CD8-positive, alpha-beta memory T cell (primary cell): ENCODE measurements at regions not wholly inside any gene's neighbourhood (a gene's known extent, or its start where the extent isn't known, plus 50 kb on each side); places are given as distances from the start of the nearest gene placed in this dataset.
A peak's percentile ranks its signal among the peaks of the same experiment; 100 is the strongest.

Experiments
- CTCF ChIA-PET: fragments of 350-600 bp; sonication (Branson Sonifier 250); formaldehyde crosslinking; loops from one replicate; lab custom pipeline; 2021; ENCODE audit warnings: antibody characterized with exemption; lab: Charles Lee
- POLR2A ChIA-PET: fragments of 350-600 bp; sonication (Branson Sonifier 250); formaldehyde crosslinking; loops from one replicate; lab custom pipeline; 2021; ENCODE audit warnings: antibody characterized with exemption; lab: Charles Lee
- DNase-seq, 5 donors: peaks; one replicate each; pipeline versions ENCODE4 v3.0.0 to v3.0.0-alpha.2; 2020 to 2022; ENCODE audit warnings: mixed read lengths in 1 of 5
- H3K27ac ChIP-seq: one replicate; pipeline ENCODE4 v1.7.0; 2013; ENCODE audit warnings: low read depth, mild to moderate bottlenecking, low read length, moderate library complexity
- H3K27me3 ChIP-seq: 2 replicates; pipeline ENCODE4 v1.7.0; 2013; ENCODE audit warnings: low read length, mild to moderate bottlenecking; ENCODE audit not compliant: insufficient read depth, poor library complexity, severe bottlenecking
- H3K36me3 ChIP-seq: 2 replicates; pipeline ENCODE4 v1.7.0; 2013; ENCODE audit warnings: mild to moderate bottlenecking, low read length, moderate library complexity; ENCODE audit not compliant: insufficient read depth
- H3K4me1 ChIP-seq: 2 replicates; pipeline ENCODE4 v1.7.0; 2013; ENCODE audit warnings: mild to moderate bottlenecking, low read length, moderate library complexity; ENCODE audit not compliant: insufficient read depth
- H3K4me3 ChIP-seq: 2 replicates; pipeline ENCODE4 v1.7.0; 2013; ENCODE audit warnings: mild to moderate bottlenecking, low read length
- H3K9me3 ChIP-seq: 2 replicates; pipeline ENCODE4 v1.7.0; 2013; ENCODE audit warnings: mild to moderate bottlenecking, low read length
- H3K27ac Mint-ChIP-seq, 8 donors: one replicate each; pipeline ENCODE4 v1.8.0; 2020 to 2021; ENCODE audit warnings: mixed read lengths in 8 of 8, mild to moderate bottlenecking in 6 of 8, inconsistent platforms in 3 of 8, moderate library complexity in 3 of 8
- H3K27me3 Mint-ChIP-seq, 2 donors: one replicate each; pipeline ENCODE4 v1.8.0; 2020 to 2021; ENCODE audit warnings: mixed read lengths in 2 of 2, mild to moderate bottlenecking in 1 of 2, moderate library complexity in 1 of 2
- H3K36me3 Mint-ChIP-seq, 3 donors: one replicate each; pipeline ENCODE4 v1.8.0; 2020 to 2021; ENCODE audit warnings: mixed read lengths in 3 of 3, inconsistent platforms in 1 of 3, mild to moderate bottlenecking in 1 of 3
- H3K4me1 Mint-ChIP-seq, 3 donors: one replicate each; pipeline ENCODE4 v1.8.0; 2020 to 2021; ENCODE audit warnings: mixed read lengths in 3 of 3, inconsistent platforms in 1 of 3, mild to moderate bottlenecking in 1 of 3
- H3K4me3 Mint-ChIP-seq, 7 donors: one replicate each; pipeline ENCODE4 v1.8.0; 2020 to 2021; ENCODE audit warnings: mixed read lengths in 7 of 7, mild to moderate bottlenecking in 6 of 7, moderate library complexity in 4 of 7, inconsistent platforms in 2 of 7
- H3K9me3 Mint-ChIP-seq, 5 donors: one replicate each; pipeline ENCODE4 v1.8.0; 2020 to 2022; ENCODE audit warnings: mixed read lengths in 5 of 5, mild to moderate bottlenecking in 3 of 5, moderate library complexity in 2 of 5, inconsistent platforms in 1 of 5

GRCh38 chr18:5630900-5631413 lies 87.2 kb upstream of the EPB41L3 start:
- no peak overlapping the region for H3K27ac Mint-ChIP-seq
- Histone ChIP-seq H3K36me3 (no peaks in the 10 kb centered on the region), H3K27ac (no peak overlapping the region), H3K4me1 (no peaks in the 10 kb centered on the region), H3K4me3 (no peak overlapping the region), H3K27me3 (peaks cover 10% of the 10 kb centered on the region), H3K9me3 (no peaks in the 10 kb centered on the region)
- peak overlapping the region in 1 of 7 donors; percentile 41 for H3K4me3 Mint-ChIP-seq
- H3K36me3 Mint-ChIP-seq: peaks cover 0 to 2% (median 0%) of the 10 kb centered on the region in 3 donors
- H3K27me3 Mint-ChIP-seq: peaks cover 20 to 31% of the 10 kb centered on the region in 2 donors
- peaks cover 4 to 9% (median 5%) of the 10 kb centered on the region in 3 donors for H3K4me1 Mint-ChIP-seq
- peaks cover 0 to 2% (median 0%) of the 10 kb centered on the region in 5 donors for H3K9me3 Mint-ChIP-seq
- ChIA-PET CTCF (no interaction called here), POLR2A (no interaction called here)
- no peak for DNase-seq

DNA sequence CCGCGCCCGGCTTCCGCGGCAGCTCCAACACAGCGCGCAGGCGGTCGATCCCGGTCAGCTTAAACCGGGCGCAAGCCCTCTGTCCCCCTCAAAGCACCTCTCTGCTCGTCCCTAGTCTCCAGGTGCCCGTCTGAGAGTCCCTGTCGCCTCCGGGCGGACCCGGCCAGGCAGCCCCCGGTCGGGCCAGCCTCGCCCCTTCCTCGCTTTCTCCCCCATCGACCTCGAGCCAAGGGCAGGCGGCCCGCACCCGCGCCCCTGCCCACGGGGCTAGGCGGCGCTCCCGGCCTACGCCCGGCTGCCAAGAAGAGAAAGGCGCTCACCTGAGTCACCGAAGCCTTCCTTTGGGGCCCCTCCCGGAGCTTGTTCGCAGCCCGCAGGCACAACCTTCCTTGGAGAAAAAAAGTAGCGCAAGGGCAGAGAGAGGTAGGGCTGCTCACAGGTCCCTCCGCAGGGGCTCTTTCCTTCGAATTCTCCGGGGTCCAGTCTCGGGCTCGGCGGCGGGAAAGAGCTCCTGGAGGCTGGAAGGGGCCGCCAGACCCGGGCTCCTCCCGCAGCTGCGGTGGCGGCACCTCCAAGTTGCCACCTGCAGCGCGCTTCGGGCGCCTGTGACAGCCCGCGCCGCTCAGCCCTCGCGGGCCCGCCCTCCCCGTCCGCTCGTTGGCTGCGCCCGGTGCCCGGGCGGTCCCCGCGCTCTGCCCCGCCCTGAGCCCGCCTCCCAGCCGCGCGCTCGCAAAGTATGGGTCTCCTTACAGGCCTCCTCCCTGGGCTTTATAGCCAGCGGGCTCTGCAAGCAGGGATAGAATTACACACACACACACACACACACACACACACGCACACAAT lies 86.5 kb upstream of the EPB41L3 start:
- H3K27ac Mint-ChIP-seq: no peak overlapping the region
- peaks cover 0 to 2% (median 0%) of the 10 kb centered on the region in 5 donors for H3K9me3 Mint-ChIP-seq
- no peak overlapping the region for H3K4me3 Mint-ChIP-seq
- H3K27me3 Mint-ChIP-seq: peaks cover 19 to 31% of the 10 kb centered on the region in 2 donors
- Histone ChIP-seq H3K9me3 (no peaks in the 10 kb centered on the region), H3K4me1 (no peaks in the 10 kb centered on the region), H3K27me3 (peaks cover 10% of the 10 kb centered on the region), H3K4me3 (no peak overlapping the region), H3K27ac (no peak overlapping the region), H3K36me3 (no peaks in the 10 kb centered on the region)
- POLR2A ChIA-PET: no interaction called here
- CTCF ChIA-PET: no interaction called here
- peaks cover 4 to 9% (median 5%) of the 10 kb centered on the region in 3 donors for H3K4me1 Mint-ChIP-seq
- DNase-seq: no peak
- H3K36me3 Mint-ChIP-seq: peaks cover 0 to 2% (median 0%) of the 10 kb centered on the region in 3 donors

- H3K36me3 Mint-ChIP-seq: peaks cover 0 to 2% (median 0%) of the 10 kb centered on the region in 3 donors
- no peak overlapping the region for H3K27ac ChIP-seq
- CTCF ChIA-PET: no interaction called here
- H3K4me3 ChIP-seq: no peak overlapping the region
- DNase-seq: no peak
- no peak overlapping the region for H3K4me3 Mint-ChIP-seq
- no peak overlapping the region for H3K27ac Mint-ChIP-seq
- H3K36me3 ChIP-seq: no peaks in the 10 kb centered on the region
- H3K27me3 ChIP-seq: peaks cover 10% of the 10 kb centered on the region
- peaks cover 19 to 25% of the 10 kb centered on the region in 2 donors for H3K27me3 Mint-ChIP-seq
- H3K4me1 ChIP-seq: no peaks in the 10 kb centered on the region
- POLR2A ChIA-PET: no interaction called here
- H3K9me3 Mint-ChIP-seq: peaks cover 0 to 2% (median 0%) of the 10 kb centered on the region in 5 donors
- peaks cover 4 to 9% (median 5%) of the 10 kb centered on the region in 3 donors for H3K4me1 Mint-ChIP-seq
- no peaks in the 10 kb centered on the region for H3K9me3 ChIP-seq
Measured at GRCh38 chr18:5628512-5629255, 84.9 kb upstream of the EPB41L3 start.

- H3K9me3 Mint-ChIP-seq: peaks cover 0 to 2% (median 0%) of the 10 kb centered on the region in 5 donors
- Histone ChIP-seq H3K4me1 (no peaks in the 10 kb centered on the region), H3K27ac (no peak overlapping the region), H3K9me3 (no peaks in the 10 kb centered on the region), H3K36me3 (no peaks in the 10 kb centered on the region), H3K27me3 (peaks cover 10% of the 10 kb centered on the region), H3K4me3 (no peak overlapping the region)
- no peaks in the 10 kb centered on the region for H3K36me3 Mint-ChIP-seq
- no peak overlapping the region for H3K27ac Mint-ChIP-seq
- CTCF ChIA-PET: no interaction called here
- peak overlapping the region in 2 of 7 donors; percentile 39 to 51 for H3K4me3 Mint-ChIP-seq
- DNase-seq: no peak
- POLR2A ChIA-PET: no interaction called here
- peaks cover 4 to 9% (median 5%) of the 10 kb centered on the region in 3 donors for H3K4me1 Mint-ChIP-seq
- peaks cover 19 to 25% of the 10 kb centered on the region in 2 donors for H3K27me3 Mint-ChIP-seq
Measured at GRCh38 chr18:5627776-5628511, 84.1 kb upstream of the EPB41L3 start.

DNA sequence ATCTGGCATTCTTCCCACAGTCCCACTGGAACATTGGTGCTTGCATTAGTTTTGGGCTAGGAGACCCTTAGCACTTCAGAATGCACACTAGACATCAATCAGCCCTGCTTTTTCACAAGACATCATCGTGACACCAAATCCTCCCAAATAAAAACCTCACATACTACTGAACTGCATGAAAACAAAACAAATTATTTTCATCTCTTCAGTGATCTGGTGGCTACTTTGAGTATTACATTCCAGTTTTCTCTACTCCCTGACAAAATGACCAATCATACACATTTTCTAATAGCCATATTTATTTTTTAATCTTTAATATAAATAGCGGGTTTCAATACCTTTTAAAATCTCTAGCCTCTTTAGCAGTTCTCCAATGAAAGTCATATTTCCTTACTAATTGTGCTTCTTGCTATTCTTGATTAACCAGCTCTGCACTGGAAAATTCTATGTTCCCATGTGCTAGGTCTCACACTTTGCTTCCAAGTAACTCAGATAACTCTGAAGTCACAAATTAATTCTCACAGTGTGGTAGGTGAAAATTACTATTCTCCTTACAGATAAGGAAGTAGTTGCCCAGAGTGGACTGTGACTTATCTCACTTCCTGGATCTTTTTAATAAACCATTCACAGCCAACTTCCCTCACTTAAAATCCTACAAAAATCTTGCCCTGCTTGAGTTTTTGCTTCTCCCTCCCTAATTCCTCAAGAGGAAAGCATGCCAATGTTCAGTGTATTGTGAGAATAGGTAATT lies 82.5 kb upstream of the EPB41L3 start:
- Histone ChIP-seq H3K4me1 (no peaks in the 10 kb centered on the region), H3K27ac (no peak overlapping the region), H3K9me3 (no peaks in the 10 kb centered on the region), H3K27me3 (peaks cover 10% of the 10 kb centered on the region), H3K36me3 (no peaks in the 10 kb centered on the region), H3K4me3 (no peak overlapping the region)
- H3K27ac Mint-ChIP-seq: no peak overlapping the region
- H3K36me3 Mint-ChIP-seq: no peaks in the 10 kb centered on the region
- peaks cover 4 to 7% (median 5%) of the 10 kb centered on the region in 3 donors for H3K4me1 Mint-ChIP-seq
- POLR2A ChIA-PET: no interaction called here
- no peak for DNase-seq
- CTCF ChIA-PET: no interaction called here
- H3K9me3 Mint-ChIP-seq: peaks cover 0 to 2% (median 0%) of the 10 kb centered on the region in 5 donors
- no peak overlapping the region for H3K4me3 Mint-ChIP-seq
- H3K27me3 Mint-ChIP-seq: peaks cover 10 to 14% of the 10 kb centered on the region in 2 donors

GRCh38 chr18:5625076-5625475 lies 81.3 kb upstream of the EPB41L3 start:
- Histone ChIP-seq H3K27me3 (peaks cover 7% of the 10 kb centered on the region), H3K9me3 (no peaks in the 10 kb centered on the region), H3K27ac (no peak overlapping the region), H3K4me1 (no peaks in the 10 kb centered on the region), H3K36me3 (no peaks in the 10 kb centered on the region), H3K4me3 (no peak overlapping the region)
- Mint-ChIP-seq H3K4me1 (peaks cover 4 to 6% (median 5%) of the 10 kb centered on the region in 3 donors), H3K36me3 (no peaks in the 10 kb centered on the region), H3K27me3 (peaks cover 8 to 9% of the 10 kb centered on the region in 2 donors), H3K4me3 (no peak overlapping the region), H3K9me3 (peaks cover 0 to 2% (median 0%) of the 10 kb centered on the region in 5 donors), H3K27ac (no peak overlapping the region)
- no peak for DNase-seq
- ChIA-PET CTCF (no interaction called here), POLR2A (no interaction called here)

DNA sequence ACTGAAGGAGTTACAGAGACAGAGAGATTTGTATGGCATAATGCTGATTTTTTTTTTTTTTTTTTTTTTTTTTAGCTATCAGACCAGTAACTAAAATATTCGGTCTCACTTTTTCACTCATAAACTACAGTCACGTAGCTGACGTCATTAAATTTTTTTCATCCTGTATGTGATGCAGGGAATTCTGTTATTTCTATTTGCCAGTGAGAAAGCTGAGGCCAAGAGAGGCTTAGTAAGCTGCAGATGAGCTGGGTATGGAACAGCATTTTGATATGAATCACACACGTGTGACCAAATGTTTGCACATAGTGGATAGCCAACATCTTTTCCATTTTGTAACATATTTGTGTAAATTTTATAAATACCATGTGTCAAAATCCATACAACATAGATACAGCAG lies 79.1 kb upstream of the EPB41L3 start:
- ChIA-PET POLR2A (no interaction called here), CTCF (no interaction called here)
- no peak overlapping the region for H3K4me3 ChIP-seq
- no peaks in the 10 kb centered on the region for H3K36me3 ChIP-seq
- no peak overlapping the region for H3K27ac ChIP-seq
- no peaks in the 10 kb centered on the region for H3K4me1 ChIP-seq
- DNase-seq: no peak
- H3K4me1 Mint-ChIP-seq: peaks cover under 1 to 2% (median 2%) of the 10 kb centered on the region in 3 donors
- H3K4me3 Mint-ChIP-seq: no peak overlapping the region
- no peaks in the 10 kb centered on the region for H3K9me3 ChIP-seq
- no peak overlapping the region for H3K27ac Mint-ChIP-seq
- H3K27me3 ChIP-seq: peaks cover 4% of the 10 kb centered on the region
- H3K27me3 Mint-ChIP-seq: peaks cover 5 to 6% of the 10 kb centered on the region in 2 donors
- no peaks in the 10 kb centered on the region for H3K36me3 Mint-ChIP-seq
- peaks cover 0 to 1% (median 0%) of the 10 kb centered on the region in 5 donors for H3K9me3 Mint-ChIP-seq
